Activated B cell treated with CpG ODN at 0.5 μM for 24 hours (primary cell): ENCODE measurements at regions not wholly inside any gene's neighbourhood (a gene's known extent, or its start where the extent isn't known, plus 50 kb on each side); places are given as distances from the start of the nearest gene placed in this dataset.

Experiments used
- ATAC-seq: fragments of 200-7000 bp; cut with Tn5 transposase; one replicate; pipeline ENCODE4 v1.10.0; 2021; ENCODE audit warnings: low read depth, mild to moderate bottlenecking, moderate library complexity
- CTCF ChIA-PET: fragments of 350-600 bp; sonication (Branson Sonifier 250); formaldehyde crosslinking; loops from one replicate; lab custom pipeline; 2021; ENCODE audit warnings: antibody characterized with exemption; lab: Charles Lee
- POLR2A ChIA-PET: fragments of 350-600 bp; sonication (Branson Sonifier 250); formaldehyde crosslinking; loops from one replicate; lab custom pipeline; 2021; ENCODE audit warnings: antibody characterized with exemption; lab: Charles Lee
- DNase-seq: peaks from one replicate; pipeline ENCODE4 v3.0.0; 2022
- H3K27ac Mint-ChIP-seq: one replicate; pipeline ENCODE4 v1.8.0; 2020; ENCODE audit warnings: mixed read lengths
- H3K27me3 Mint-ChIP-seq: one replicate; pipeline ENCODE4 v1.8.0; 2021; ENCODE audit warnings: mixed read lengths
- H3K36me3 Mint-ChIP-seq: one replicate; pipeline ENCODE4 v1.8.0; 2021; ENCODE audit warnings: low read depth, mixed read lengths
- H3K4me1 Mint-ChIP-seq: one replicate; pipeline ENCODE4 v1.8.0; 2021; ENCODE audit warnings: mixed read lengths
- H3K4me3 Mint-ChIP-seq: one replicate; pipeline ENCODE4 v1.8.0; 2020; ENCODE audit warnings: mild to moderate bottlenecking, mixed read lengths
- H3K9me3 Mint-ChIP-seq: one replicate; pipeline ENCODE4 v1.8.0; 2020; ENCODE audit warnings: mixed read lengths
- intact Hi-C: fragments of 100-400 bp; cut with micrococcal nuclease; formaldehyde crosslinking; loops from one replicate; pipeline ENCODE4 v1.15.1; 2024
- TF ChIP-seq, protein P1 (sequence below): fragments of 200-600 bp; IDR thresholded peaks from one replicate; pipeline ENCODE4 v1.8.0; 2022; ENCODE audit warnings: antibody characterized with exemption, mild to moderate bottlenecking

DNA sequence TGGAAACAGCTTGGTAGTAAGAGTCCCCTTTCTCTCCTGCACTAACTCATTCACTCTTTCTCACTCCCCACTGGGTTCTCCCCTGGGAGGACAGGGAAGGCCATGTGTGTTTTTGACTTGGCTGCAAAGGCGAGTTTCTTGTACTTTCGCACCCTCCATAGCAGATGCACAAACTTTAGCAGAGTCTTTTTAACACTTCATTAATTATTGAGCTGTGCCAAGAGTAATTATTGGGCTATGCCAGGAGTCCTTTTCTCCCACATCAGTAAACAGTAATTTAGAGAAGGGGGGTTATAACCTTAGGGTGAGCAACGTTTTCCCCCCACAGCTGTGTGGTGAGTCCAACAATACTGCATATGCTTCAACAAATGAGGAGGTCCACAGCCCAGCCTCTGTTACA lies 224.4 kb upstream of the ATP11B start:
- intact Hi-C loops = no loop called here
- Mint-ChIP-seq H3K9me3 (peaks cover 10% of the 10 kb centered on the region), H3K4me1 (no peaks in the 10 kb centered on the region), H3K4me3 (no peak overlapping the region), H3K27me3 (peaks cover 12% of the 10 kb centered on the region), H3K36me3 (no peaks in the 10 kb centered on the region), H3K27ac (no peak overlapping the region)
- DNase-seq = no peak
- no peak for ATAC-seq
- TF ChIP-seq, protein P1, sequence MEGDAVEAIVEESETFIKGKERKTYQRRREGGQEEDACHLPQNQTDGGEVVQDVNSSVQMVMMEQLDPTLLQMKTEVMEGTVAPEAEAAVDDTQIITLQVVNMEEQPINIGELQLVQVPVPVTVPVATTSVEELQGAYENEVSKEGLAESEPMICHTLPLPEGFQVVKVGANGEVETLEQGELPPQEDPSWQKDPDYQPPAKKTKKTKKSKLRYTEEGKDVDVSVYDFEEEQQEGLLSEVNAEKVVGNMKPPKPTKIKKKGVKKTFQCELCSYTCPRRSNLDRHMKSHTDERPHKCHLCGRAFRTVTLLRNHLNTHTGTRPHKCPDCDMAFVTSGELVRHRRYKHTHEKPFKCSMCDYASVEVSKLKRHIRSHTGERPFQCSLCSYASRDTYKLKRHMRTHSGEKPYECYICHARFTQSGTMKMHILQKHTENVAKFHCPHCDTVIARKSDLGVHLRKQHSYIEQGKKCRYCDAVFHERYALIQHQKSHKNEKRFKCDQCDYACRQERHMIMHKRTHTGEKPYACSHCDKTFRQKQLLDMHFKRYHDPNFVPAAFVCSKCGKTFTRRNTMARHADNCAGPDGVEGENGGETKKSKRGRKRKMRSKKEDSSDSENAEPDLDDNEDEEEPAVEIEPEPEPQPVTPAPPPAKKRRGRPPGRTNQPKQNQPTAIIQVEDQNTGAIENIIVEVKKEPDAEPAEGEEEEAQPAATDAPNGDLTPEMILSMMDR = no peak
- ChIA-PET POLR2A (no interaction called here), CTCF (no interaction called here)

GRCh38 chr3:182570946-182571594 lies 222.2 kb upstream of the ATP11B start:
- H3K9me3 Mint-ChIP-seq = peaks cover 21% of the 10 kb centered on the region
- H3K27ac Mint-ChIP-seq = no peak overlapping the region
- ChIA-PET CTCF (no interaction called here), POLR2A (no interaction called here)
- TF ChIP-seq, protein P1 = no peak
- ATAC-seq (no peak), DNase-seq (no peak)
- H3K27me3 Mint-ChIP-seq = peaks cover 4% of the 10 kb centered on the region
- H3K36me3 Mint-ChIP-seq = no peaks in the 10 kb centered on the region
- H3K4me3 Mint-ChIP-seq = no peak overlapping the region
- intact Hi-C loops = no loop called here
- no peaks in the 10 kb centered on the region for H3K4me1 Mint-ChIP-seq

- Mint-ChIP-seq H3K4me3 (no peak overlapping the region), H3K9me3 (peaks cover 21% of the 10 kb centered on the region), H3K27me3 (no peaks in the 10 kb centered on the region), H3K36me3 (no peaks in the 10 kb centered on the region), H3K4me1 (no peaks in the 10 kb centered on the region), H3K27ac (no peak overlapping the region)
- no peak for ATAC-seq
- no peak for DNase-seq
- TF ChIP-seq, protein P1 = no peak
- POLR2A ChIA-PET = no interaction called here
- CTCF ChIA-PET = no interaction called here
- intact Hi-C loops = no loop called here
These were observed 217.4 kb upstream of the ATP11B start for GRCh38 chr3:182575941-182576340.

DNA sequence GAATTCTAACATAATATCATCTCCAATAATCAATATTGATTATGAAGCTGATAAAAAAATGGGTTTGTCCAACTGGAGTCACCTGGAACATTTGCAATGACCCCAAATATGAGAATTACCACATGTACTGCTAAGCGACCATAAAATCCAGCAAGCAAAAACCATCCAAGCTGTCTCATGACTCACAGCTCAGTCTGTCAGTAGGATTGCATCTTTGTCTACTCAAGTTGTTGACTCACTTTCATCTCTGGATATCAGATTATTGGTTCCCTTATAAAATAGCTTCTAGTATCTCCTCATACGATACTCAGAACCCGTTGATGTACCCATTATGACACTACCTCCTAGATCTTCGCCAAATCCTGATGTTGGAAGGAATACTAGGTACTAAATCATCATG lies 209.8 kb upstream of the ATP11B start:
- POLR2A ChIA-PET = no interaction called here
- Mint-ChIP-seq H3K36me3 (no peaks in the 10 kb centered on the region), H3K9me3 (no peaks in the 10 kb centered on the region), H3K27ac (no peak overlapping the region), H3K4me3 (no peak overlapping the region), H3K27me3 (no peaks in the 10 kb centered on the region), H3K4me1 (no peaks in the 10 kb centered on the region)
- intact Hi-C loops = no loop called here
- ATAC-seq (no peak), DNase-seq (no peak)
- CTCF ChIA-PET = no interaction called here
- TF ChIP-seq, protein P1 = no peak

DNA sequence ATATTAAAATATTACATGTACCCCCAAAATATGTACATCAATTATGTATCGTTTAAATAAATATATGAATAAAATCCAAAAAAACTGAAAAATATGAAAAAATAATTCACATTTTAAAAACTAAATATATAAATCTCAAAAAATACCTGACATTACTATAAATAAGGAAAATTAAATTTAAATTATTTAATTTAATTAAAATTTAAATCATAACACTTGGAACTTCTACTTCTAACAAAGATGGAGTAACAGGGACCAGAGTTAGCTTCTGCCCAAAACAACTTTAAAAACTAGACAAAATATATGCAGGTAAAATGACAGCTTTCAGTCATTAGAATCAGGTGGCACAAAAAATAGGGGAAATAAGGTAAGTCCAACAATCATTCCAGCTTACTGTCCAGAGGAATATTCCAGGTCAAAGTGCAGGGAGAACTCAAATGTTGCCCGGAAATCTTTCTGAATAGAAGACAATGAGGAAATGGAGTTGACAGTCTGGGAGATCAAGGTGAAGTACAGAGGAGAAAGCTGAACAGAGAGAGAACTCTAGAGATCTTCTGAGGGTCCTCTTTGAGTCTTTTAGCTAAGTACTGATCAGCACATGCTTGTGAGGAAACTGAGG lies 207.7 kb upstream of the ATP11B start:
- H3K36me3 Mint-ChIP-seq = no peaks in the 10 kb centered on the region
- TF ChIP-seq, protein P1 = no peak

More for the DNA sequence above, 207.7 kb upstream of the ATP11B start:
- Mint-ChIP-seq H3K27me3 (no peaks in the 10 kb centered on the region), H3K9me3 (peaks cover 5% of the 10 kb centered on the region), H3K27ac (no peak overlapping the region), H3K4me1 (no peaks in the 10 kb centered on the region), H3K4me3 (no peak overlapping the region)
- POLR2A ChIA-PET = no interaction called here
- DNase-seq (no peak), ATAC-seq (no peak)
- CTCF ChIA-PET = no interaction called here
- intact Hi-C loops = no loop called here
